ENCODE measurements at regions not wholly inside any gene's neighbourhood (a gene's known extent, or its start where the extent isn't known, plus 50 kb on each side); places are given as distances from the start of the nearest gene placed in this dataset.

GRCh38 chr4:147103403-147103946, 157.8 kb upstream of the TTC29 start:
- Histone ChIP-seq H4K20me1 (ENCODE audit: control insufficient read depth, extremely low read depth, insufficient read depth, low read length) (no peaks in the 10 kb centered on the region), H3K27ac (ENCODE audit: control insufficient read depth, insufficient read depth, low read length) (no peak overlapping the region), H3K4me3 (ENCODE audit: control insufficient read depth in 2 of 3, extremely low read depth in 1 of 3, insufficient read depth in 2 of 3, low read depth in 1 of 3, low read length in 3 of 3) (no peak overlapping the region), H3K27me3 (ENCODE audit: control insufficient read depth, extremely low read depth, insufficient read depth, low read length) (peaks cover 4% of the 10 kb centered on the region), H3K79me2 (ENCODE audit: control insufficient read depth, insufficient read depth, low read length) (no peaks in the 10 kb centered on the region), H3K9me1 (ENCODE audit: control insufficient read depth, extremely low read depth, insufficient read depth, low read length) (no peaks in the 10 kb centered on the region), H3K9me3 (ENCODE audit: control insufficient read depth, low read depth, low read length) (no peaks in the 10 kb centered on the region), H3K9ac (ENCODE audit: control insufficient read depth, extremely low read depth, insufficient read depth, low read length) (no peak overlapping the region), H3K36me3 (ENCODE audit: control insufficient read depth in 2 of 2, extremely low read depth in 1 of 2, insufficient read depth in 2 of 2, low read length in 2 of 2) (no peaks in the 10 kb centered on the region), H3K4me1 (ENCODE audit: control insufficient read depth, extremely low read depth, insufficient read depth, low read length) (no peaks in the 10 kb centered on the region), H2AFZ (ENCODE audit: control insufficient read depth, low read length) (no peak overlapping the region), H3K4me2 (ENCODE audit: control insufficient read depth, extremely low read depth, insufficient read depth, low read depth, low read length) (no peak overlapping the region)
- TF ChIP-seq, protein P1, sequence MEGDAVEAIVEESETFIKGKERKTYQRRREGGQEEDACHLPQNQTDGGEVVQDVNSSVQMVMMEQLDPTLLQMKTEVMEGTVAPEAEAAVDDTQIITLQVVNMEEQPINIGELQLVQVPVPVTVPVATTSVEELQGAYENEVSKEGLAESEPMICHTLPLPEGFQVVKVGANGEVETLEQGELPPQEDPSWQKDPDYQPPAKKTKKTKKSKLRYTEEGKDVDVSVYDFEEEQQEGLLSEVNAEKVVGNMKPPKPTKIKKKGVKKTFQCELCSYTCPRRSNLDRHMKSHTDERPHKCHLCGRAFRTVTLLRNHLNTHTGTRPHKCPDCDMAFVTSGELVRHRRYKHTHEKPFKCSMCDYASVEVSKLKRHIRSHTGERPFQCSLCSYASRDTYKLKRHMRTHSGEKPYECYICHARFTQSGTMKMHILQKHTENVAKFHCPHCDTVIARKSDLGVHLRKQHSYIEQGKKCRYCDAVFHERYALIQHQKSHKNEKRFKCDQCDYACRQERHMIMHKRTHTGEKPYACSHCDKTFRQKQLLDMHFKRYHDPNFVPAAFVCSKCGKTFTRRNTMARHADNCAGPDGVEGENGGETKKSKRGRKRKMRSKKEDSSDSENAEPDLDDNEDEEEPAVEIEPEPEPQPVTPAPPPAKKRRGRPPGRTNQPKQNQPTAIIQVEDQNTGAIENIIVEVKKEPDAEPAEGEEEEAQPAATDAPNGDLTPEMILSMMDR (optimal IDR thresholded peaks at IDR 0.05 in 1 of 3, IDR thresholded peaks at IDR 0.05 in 1 of 3, conservative IDR thresholded peaks at IDR 0.05 in 1 of 3; ENCODE audit: extremely low read depth in 1 of 3, insufficient read depth in 2 of 3, low read length in 3 of 3): no peak
- FAIRE-seq: no peak
- dilution Hi-C loops (cut with MboI; ENCODE audit: extremely low pct_ligation_motif_present, low sequenced_read_pairs): no loop called here
- no peak for DNase-seq (ENCODE audit: low read depth, low spot score)

DNA sequence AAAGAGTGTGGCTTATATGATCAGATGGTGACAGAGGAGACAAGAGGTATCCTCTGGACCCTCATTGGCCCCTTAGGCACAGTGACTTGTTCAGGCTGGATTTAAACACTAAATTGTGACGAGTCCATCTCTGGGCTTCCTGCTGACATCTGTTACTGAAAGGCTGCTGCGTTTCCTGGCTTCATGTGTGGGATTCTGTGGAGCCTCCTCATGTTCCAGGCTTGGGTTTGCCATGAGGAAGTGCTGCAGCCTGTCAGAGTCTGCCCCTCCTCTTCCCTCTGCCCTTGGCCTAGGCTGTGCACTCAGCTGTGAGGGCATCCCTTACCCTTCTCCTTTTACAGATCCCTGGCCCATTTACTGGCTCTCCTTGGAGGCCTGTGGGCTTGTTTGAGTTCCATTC, 159.1 kb upstream of the TTC29 start:
- H3K79me2 ChIP-seq (ENCODE audit: control insufficient read depth, insufficient read depth, low read length): no peaks in the 10 kb centered on the region
- no peak for TF ChIP-seq EZH2 (IDR thresholded peaks at IDR 0.05; ENCODE audit: low read length)
- H4K20me1 ChIP-seq (ENCODE audit: control insufficient read depth, extremely low read depth, insufficient read depth, low read length): no peaks in the 10 kb centered on the region
- H3K27ac ChIP-seq (ENCODE audit: control insufficient read depth, insufficient read depth, low read length): no peak overlapping the region
- DNase-seq (ENCODE audit: low read depth, low spot score): no peak
- peaks cover 4% of the 10 kb centered on the region for H3K27me3 ChIP-seq (ENCODE audit: control insufficient read depth, extremely low read depth, insufficient read depth, low read length)
- no peaks in the 10 kb centered on the region for H3K36me3 ChIP-seq (ENCODE audit: control insufficient read depth in 2 of 2, extremely low read depth in 1 of 2, insufficient read depth in 2 of 2, low read length in 2 of 2)
- H3K4me3 ChIP-seq (ENCODE audit: control insufficient read depth in 2 of 3, extremely low read depth in 1 of 3, insufficient read depth in 2 of 3, low read depth in 1 of 3, low read length in 3 of 3): no peak overlapping the region
- dilution Hi-C loops (cut with MboI; ENCODE audit: extremely low pct_ligation_motif_present, low sequenced_read_pairs): no loop called here
- H3K9me3 ChIP-seq (ENCODE audit: control insufficient read depth, low read depth, low read length): no peaks in the 10 kb centered on the region
- H2AFZ ChIP-seq (ENCODE audit: control insufficient read depth, low read length): no peak overlapping the region
- no peak overlapping the region for H3K9ac ChIP-seq (ENCODE audit: control insufficient read depth, extremely low read depth, insufficient read depth, low read length)
- H3K4me1 ChIP-seq (ENCODE audit: control insufficient read depth, extremely low read depth, insufficient read depth, low read length): no peaks in the 10 kb centered on the region
- H3K9me1 ChIP-seq (ENCODE audit: control insufficient read depth, extremely low read depth, insufficient read depth, low read length): no peaks in the 10 kb centered on the region
- no peak overlapping the region for H3K4me2 ChIP-seq (ENCODE audit: control insufficient read depth, extremely low read depth, insufficient read depth, low read depth, low read length)
- FAIRE-seq: no peak

GRCh38 chr4:147108409-147108808, 162.7 kb upstream of the TTC29 start:
- Histone ChIP-seq H3K9me1 (ENCODE audit: control insufficient read depth, extremely low read depth, insufficient read depth, low read length) (no peaks in the 10 kb centered on the region), H2AFZ (ENCODE audit: control insufficient read depth, low read length) (no peak overlapping the region), H3K27ac (ENCODE audit: control insufficient read depth, insufficient read depth, low read length) (no peak overlapping the region), H3K9me3 (ENCODE audit: control insufficient read depth, low read depth, low read length) (no peaks in the 10 kb centered on the region), H3K9ac (ENCODE audit: control insufficient read depth, extremely low read depth, insufficient read depth, low read length) (no peak overlapping the region), H3K4me2 (ENCODE audit: control insufficient read depth, extremely low read depth, insufficient read depth, low read depth, low read length) (no peak overlapping the region), H3K4me3 (ENCODE audit: control insufficient read depth in 2 of 3, extremely low read depth in 1 of 3, insufficient read depth in 2 of 3, low read depth in 1 of 3, low read length in 3 of 3) (no peak overlapping the region), H3K36me3 (ENCODE audit: control insufficient read depth in 2 of 2, extremely low read depth in 1 of 2, insufficient read depth in 2 of 2, low read length in 2 of 2) (no peaks in the 10 kb centered on the region), H3K79me2 (ENCODE audit: control insufficient read depth, insufficient read depth, low read length) (no peaks in the 10 kb centered on the region), H3K27me3 (ENCODE audit: control insufficient read depth, extremely low read depth, insufficient read depth, low read length) (no peaks in the 10 kb centered on the region), H3K4me1 (ENCODE audit: control insufficient read depth, extremely low read depth, insufficient read depth, low read length) (no peaks in the 10 kb centered on the region), H4K20me1 (ENCODE audit: control insufficient read depth, extremely low read depth, insufficient read depth, low read length) (no peaks in the 10 kb centered on the region)
- FAIRE-seq (no peak), DNase-seq (ENCODE audit: low read depth, low spot score) (no peak)
- dilution Hi-C loops (cut with MboI; ENCODE audit: extremely low pct_ligation_motif_present, low sequenced_read_pairs): no loop called here
- TF ChIP-seq, protein P1 (optimal IDR thresholded peaks at IDR 0.05 in 1 of 3, IDR thresholded peaks at IDR 0.05 in 1 of 3, conservative IDR thresholded peaks at IDR 0.05 in 1 of 3; ENCODE audit: extremely low read depth in 1 of 3, insufficient read depth in 2 of 3, low read length in 3 of 3): no peak
- TF ChIP-seq EZH2 (IDR thresholded peaks at IDR 0.05; ENCODE audit: low read length): no peak
